ENCODE measurements at regions not wholly inside any gene's neighbourhood (a gene's known extent, or its start where the extent isn't known, plus 50 kb on each side); places are given as distances from the start of the nearest gene placed in this dataset.

DNA sequence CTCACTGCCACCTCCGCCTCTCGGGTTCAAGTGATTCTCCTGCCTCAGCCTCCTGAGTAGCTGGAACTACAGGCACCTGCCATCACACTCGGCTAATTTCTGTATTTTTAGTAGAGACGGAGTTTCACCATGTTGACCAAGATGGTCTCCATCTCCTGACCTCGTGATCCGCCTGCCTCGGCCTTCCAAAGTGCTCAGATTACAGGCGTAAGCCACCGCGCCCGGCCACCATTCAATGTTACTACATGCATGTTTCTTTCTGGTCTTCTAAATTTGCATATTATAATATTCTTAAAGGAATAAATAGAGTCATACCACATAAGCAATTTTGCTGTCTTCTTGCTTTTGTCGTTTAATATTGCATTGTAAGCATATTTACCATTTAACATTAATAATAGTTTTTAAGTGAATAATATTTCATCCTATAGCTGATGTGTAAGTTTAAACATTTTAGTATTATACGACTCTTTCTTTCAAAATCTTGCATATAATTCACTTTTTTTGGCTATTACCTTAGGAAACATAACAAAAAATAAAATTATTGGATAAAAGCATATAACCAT lies 1270.4 kb downstream of the ADGRL3 start:
- no peak for DNase-seq (ENCODE audit: low spot score in 2 of 2)
- Histone ChIP-seq H3K4me1 (no peaks in the 10 kb centered on the region), H3K36me3 (no peaks in the 10 kb centered on the region), H3K9me3 (no peaks in the 10 kb centered on the region), H3K27me3 (no peaks in the 10 kb centered on the region), H3K27ac (no peak overlapping the region), H3K4me3 (no peak overlapping the region)
- TF ChIP-seq, protein P1, sequence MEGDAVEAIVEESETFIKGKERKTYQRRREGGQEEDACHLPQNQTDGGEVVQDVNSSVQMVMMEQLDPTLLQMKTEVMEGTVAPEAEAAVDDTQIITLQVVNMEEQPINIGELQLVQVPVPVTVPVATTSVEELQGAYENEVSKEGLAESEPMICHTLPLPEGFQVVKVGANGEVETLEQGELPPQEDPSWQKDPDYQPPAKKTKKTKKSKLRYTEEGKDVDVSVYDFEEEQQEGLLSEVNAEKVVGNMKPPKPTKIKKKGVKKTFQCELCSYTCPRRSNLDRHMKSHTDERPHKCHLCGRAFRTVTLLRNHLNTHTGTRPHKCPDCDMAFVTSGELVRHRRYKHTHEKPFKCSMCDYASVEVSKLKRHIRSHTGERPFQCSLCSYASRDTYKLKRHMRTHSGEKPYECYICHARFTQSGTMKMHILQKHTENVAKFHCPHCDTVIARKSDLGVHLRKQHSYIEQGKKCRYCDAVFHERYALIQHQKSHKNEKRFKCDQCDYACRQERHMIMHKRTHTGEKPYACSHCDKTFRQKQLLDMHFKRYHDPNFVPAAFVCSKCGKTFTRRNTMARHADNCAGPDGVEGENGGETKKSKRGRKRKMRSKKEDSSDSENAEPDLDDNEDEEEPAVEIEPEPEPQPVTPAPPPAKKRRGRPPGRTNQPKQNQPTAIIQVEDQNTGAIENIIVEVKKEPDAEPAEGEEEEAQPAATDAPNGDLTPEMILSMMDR (IDR thresholded peaks at IDR 0.05) = no peak
- TF ChIP-seq POLR2A (IDR thresholded peaks at IDR 0.05) (no peak), POLR2AphosphoS5 (IDR thresholded peaks at IDR 0.05) (no peak), EP300 (IDR thresholded peaks at IDR 0.05) (no peak)
- WGBS = 94% methylated on average over 13 of the region's 13 CpGs

DNA sequence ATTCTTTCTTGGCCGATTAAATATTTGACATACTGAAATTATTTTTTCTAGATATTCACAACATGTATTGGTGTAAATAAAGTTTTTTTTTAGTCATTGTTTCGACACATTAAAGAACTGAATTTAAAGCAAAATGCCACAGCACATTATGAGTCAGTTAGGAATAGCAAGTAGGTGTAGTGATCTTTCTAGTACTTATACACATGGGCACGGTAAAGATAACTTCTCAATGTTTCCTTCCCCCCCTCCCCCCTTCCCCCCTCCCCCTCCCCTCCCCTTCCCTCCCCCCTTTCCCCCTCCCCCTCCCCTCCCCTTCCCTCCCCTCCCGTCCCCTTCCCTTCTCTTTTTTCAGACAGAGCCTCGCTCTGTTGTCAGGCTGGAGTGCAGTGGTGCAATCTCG lies 1269.9 kb downstream of the ADGRL3 start:
- Histone ChIP-seq H3K27me3 (no peaks in the 10 kb centered on the region), H3K4me1 (no peaks in the 10 kb centered on the region), H3K36me3 (no peaks in the 10 kb centered on the region), H3K4me3 (no peak overlapping the region), H3K9me3 (no peaks in the 10 kb centered on the region), H3K27ac (no peak overlapping the region)
- no peak for TF ChIP-seq EP300 (IDR thresholded peaks at IDR 0.05)
- TF ChIP-seq, protein P1 (IDR thresholded peaks at IDR 0.05) = no peak
- TF ChIP-seq POLR2A (IDR thresholded peaks at IDR 0.05) = no peak
- TF ChIP-seq POLR2AphosphoS5 (IDR thresholded peaks at IDR 0.05) = no peak
- 78% methylated on average over 6 of the region's 6 CpGs for WGBS
- DNase-seq (ENCODE audit: low spot score in 2 of 2) = no peak

DNA sequence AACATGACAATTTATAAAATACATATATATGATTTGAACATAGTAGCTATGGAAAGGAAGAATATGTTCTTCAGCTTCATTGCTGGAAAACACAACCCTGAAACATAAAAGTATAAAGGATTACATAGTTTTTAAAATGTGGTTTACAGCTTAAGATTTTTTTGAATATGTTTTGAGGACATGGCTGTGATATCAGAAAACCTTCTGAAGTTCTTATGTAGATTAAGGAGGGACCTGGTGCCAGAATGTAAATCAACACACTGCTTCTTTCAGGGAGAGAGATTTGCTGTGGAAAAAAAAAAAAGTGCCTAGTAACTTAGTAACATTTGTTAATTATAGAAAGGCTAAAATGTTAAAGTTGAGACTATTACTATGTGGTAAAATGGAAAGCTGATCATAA lies 1261.8 kb downstream of the ADGRL3 start:
- no peak for TF ChIP-seq POLR2A (IDR thresholded peaks at IDR 0.05)
- TF ChIP-seq, protein P1 (IDR thresholded peaks at IDR 0.05) = no peak
- TF ChIP-seq EP300 (IDR thresholded peaks at IDR 0.05) = no peak
- no peak for TF ChIP-seq POLR2AphosphoS5 (IDR thresholded peaks at IDR 0.05)
- Histone ChIP-seq H3K4me1 (no peaks in the 10 kb centered on the region), H3K36me3 (no peaks in the 10 kb centered on the region), H3K4me3 (no peak overlapping the region), H3K9me3 (no peaks in the 10 kb centered on the region), H3K27me3 (no peaks in the 10 kb centered on the region), H3K27ac (no peak overlapping the region)
- no peak for DNase-seq (ENCODE audit: low spot score in 2 of 2)

DNA sequence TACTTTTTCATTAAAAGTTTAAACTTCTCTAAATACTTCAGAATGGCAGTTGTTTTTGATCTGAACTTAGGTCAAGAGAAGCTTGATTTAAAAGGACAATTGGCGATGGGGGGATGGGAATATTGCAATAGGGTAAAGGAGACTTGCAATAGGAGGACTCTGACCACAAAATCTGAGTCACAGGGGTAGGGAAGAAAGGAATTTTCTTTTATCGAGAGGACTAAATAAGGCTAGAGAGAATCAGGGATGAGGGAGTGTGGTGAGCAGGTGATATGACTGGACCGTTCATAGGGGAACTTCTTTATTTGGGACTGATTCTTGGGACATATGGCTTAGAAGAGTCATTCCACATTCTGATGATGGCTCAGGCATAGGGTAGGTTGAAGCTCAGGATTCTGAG lies 1260.2 kb downstream of the ADGRL3 start:
- 88% methylated on average over 3 of the region's 3 CpGs for WGBS
- DNase-seq (ENCODE audit: low spot score in 2 of 2) = no peak
- H3K9me3 ChIP-seq = no peaks in the 10 kb centered on the region
- TF ChIP-seq, protein P1 (IDR thresholded peaks at IDR 0.05) = no peak
- TF ChIP-seq EP300 (IDR thresholded peaks at IDR 0.05) = no peak
- TF ChIP-seq POLR2AphosphoS5 (IDR thresholded peaks at IDR 0.05) = no peak
- TF ChIP-seq POLR2A (IDR thresholded peaks at IDR 0.05) = no peak
- no peak overlapping the region for H3K4me3 ChIP-seq
- H3K36me3 ChIP-seq = no peaks in the 10 kb centered on the region
- H3K4me1 ChIP-seq = no peaks in the 10 kb centered on the region
- no peak overlapping the region for H3K27ac ChIP-seq
- no peaks in the 10 kb centered on the region for H3K27me3 ChIP-seq

DNA sequence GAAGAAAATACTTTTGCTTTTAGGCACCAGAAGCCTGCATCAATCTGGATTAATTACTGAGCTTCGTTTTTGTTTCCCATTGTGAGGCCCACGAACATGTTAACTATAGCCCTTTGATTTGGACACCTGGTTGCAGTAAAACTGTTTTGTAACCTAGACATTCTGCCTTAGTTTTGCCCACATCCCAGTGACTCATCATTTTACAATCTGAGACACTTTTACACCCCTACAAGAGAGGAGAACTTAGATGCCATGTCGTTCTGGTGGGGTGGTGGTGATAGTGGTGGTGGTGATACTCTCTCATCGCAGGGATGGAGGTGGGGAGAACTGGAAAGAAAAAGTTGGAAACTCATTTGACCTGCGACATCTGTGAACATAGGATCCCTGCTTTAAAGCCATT lies 1257.2 kb downstream of the ADGRL3 start:
- Histone ChIP-seq H3K27me3 (no peaks in the 10 kb centered on the region), H3K4me3 (no peak overlapping the region), H3K9me3 (no peaks in the 10 kb centered on the region), H3K4me1 (no peaks in the 10 kb centered on the region), H3K36me3 (no peaks in the 10 kb centered on the region), H3K27ac (no peak overlapping the region)
- 67% methylated on average over 5 of the region's 5 CpGs for WGBS
- no peak for DNase-seq (ENCODE audit: low spot score in 2 of 2)
- TF ChIP-seq POLR2AphosphoS5 (IDR thresholded peaks at IDR 0.05) (no peak), EP300 (IDR thresholded peaks at IDR 0.05) (no peak)

DNA sequence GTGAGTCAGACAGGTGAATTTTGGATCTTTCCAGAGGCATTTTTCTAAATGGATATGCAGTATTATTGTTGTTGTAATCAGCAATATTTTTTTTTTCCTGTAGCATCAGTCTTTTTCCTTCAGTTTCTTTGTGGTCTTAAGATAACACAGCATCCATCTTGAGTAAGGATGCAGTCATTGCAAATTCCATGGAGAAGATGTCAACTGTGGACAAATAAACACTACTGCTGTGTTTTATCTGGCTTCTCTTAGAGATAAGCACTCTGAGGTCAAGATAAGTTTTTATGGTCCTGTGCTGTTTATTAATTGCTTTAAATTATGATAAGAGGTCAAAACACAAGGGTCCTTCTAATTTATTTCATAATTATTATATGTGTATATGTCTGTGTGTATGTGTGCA lies 1255.7 kb downstream of the ADGRL3 start:
- no peaks in the 10 kb centered on the region for H3K27me3 ChIP-seq
- H3K4me1 ChIP-seq = no peaks in the 10 kb centered on the region
- no peak overlapping the region for H3K27ac ChIP-seq
- DNase-seq (ENCODE audit: low spot score in 2 of 2) = no peak
- H3K36me3 ChIP-seq = no peaks in the 10 kb centered on the region
- no peak overlapping the region for H3K4me3 ChIP-seq
- no peak for TF ChIP-seq EP300 (IDR thresholded peaks at IDR 0.05)
- no peak for TF ChIP-seq POLR2A (IDR thresholded peaks at IDR 0.05)
- no peak for TF ChIP-seq POLR2AphosphoS5 (IDR thresholded peaks at IDR 0.05)
- TF ChIP-seq, protein P1 (IDR thresholded peaks at IDR 0.05) = no peak
- H3K9me3 ChIP-seq = no peaks in the 10 kb centered on the region
